ENCODE measurements at regions not wholly inside any gene's neighbourhood (a gene's known extent, or its start where the extent isn't known, plus 50 kb on each side); places are given as distances from the start of the nearest gene placed in this dataset.

- H3K4me3 ChIP-seq (ENCODE audit: low read depth, low read length) = no peak overlapping the region
- WGBS = 45% methylated on average over 2 of the region's 2 CpGs
- no peak for DNase-seq (ENCODE audit: extremely low spot score)
- no peak overlapping the region for H3K27ac ChIP-seq (ENCODE audit: low read depth)
- H3K36me3 ChIP-seq (ENCODE audit: insufficient read depth) = peaks cover 2% of the 10 kb centered on the region
- no peaks in the 10 kb centered on the region for H3K4me1 ChIP-seq (ENCODE audit: insufficient read depth)
These were observed 109.8 kb downstream of the ZIC5 start for GRCh38 chr13:99861771-99862170.

DNA sequence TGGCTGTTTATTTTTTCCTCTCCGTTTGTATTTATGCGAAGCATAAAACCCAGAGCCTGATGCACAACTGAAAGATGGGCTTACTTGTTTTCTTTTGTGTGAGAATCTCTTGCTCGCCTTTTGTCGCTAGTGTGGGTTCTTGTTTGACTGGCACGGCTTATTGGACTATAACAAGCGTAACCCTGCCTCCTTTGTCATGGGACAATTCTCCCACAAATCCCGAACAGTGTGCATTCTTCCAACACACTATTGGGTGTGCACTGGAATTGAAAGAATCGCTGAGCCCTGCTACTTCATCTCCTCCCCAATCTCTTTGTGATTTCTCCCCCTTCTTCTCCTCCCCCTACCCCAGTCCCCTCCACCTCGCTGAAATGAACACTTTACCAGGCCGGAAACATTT is 110.8 kb downstream of the ZIC5 start:
- H3K27ac ChIP-seq (ENCODE audit: low read depth) = no peak overlapping the region
- 81% methylated on average over 10 of the region's 10 CpGs for WGBS
- no peaks in the 10 kb centered on the region for H3K4me1 ChIP-seq (ENCODE audit: insufficient read depth)
- peaks cover 2% of the 10 kb centered on the region for H3K36me3 ChIP-seq (ENCODE audit: insufficient read depth)
- no peak overlapping the region for H3K4me3 ChIP-seq (ENCODE audit: low read depth, low read length)
- no peak for DNase-seq (ENCODE audit: extremely low spot score)

DNA sequence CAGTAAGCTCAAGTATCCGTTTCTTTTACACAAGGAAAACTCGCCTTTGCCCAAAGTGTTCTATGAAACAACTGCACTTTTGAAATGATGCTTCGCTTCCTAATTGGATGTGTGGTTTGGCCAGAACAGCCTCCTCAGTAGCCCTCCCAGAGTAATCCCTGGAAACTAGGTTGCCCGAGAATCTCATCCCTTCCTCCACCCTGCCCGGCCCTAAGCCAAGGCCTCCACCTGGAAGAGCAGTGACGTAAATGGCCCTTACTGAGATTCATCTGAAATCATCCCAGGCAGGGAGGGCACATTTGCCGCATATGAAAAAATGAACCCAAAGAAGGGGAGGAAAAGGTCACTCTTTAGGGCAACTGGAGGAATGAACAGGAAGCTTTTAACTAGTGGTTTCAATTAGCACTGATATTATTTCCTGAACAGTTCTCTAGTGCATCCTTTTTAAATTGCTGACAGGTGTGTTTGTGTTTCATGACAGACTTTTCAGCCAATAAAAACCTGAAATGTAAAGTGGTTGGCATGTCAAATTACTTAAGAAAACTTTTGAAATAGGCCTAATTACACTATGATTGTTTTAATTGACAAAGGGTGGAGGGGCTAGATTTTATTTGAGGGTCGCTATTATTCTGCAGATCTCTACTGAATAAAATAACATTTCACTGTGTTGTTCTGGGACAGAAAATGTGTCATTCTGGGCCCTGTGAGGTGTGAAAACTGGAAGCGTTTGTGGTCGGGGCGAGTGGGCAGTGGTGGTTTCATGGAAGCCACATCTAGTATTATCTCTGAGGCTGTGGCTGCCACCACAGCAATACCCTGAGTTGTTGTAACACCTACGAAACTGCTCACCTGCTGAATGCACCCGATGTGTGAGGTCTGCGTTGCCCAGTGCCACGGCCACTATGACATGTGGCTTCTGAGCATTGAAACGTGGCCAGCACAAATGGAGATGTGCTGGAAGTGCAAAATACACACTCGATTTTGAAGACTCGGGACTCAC is 112.1 kb downstream of the ZIC5 start:
- no peak for DNase-seq (ENCODE audit: extremely low spot score)
- WGBS = 79% methylated on average over 18 of the region's 18 CpGs
- H3K4me1 ChIP-seq (ENCODE audit: insufficient read depth) = no peaks in the 10 kb centered on the region
- peaks cover 2% of the 10 kb centered on the region for H3K36me3 ChIP-seq (ENCODE audit: insufficient read depth)
- H3K27ac ChIP-seq (ENCODE audit: low read depth) = no peak overlapping the region
- no peak overlapping the region for H3K4me3 ChIP-seq (ENCODE audit: low read depth, low read length)

GRCh38 chr13:99857738-99858137 is 113.8 kb downstream of the ZIC5 start:
- H3K4me3 ChIP-seq (ENCODE audit: low read depth, low read length) = no peak overlapping the region
- no peak for DNase-seq (ENCODE audit: extremely low spot score)
- peaks cover 2% of the 10 kb centered on the region for H3K36me3 ChIP-seq (ENCODE audit: insufficient read depth)
- no peak overlapping the region for H3K27ac ChIP-seq (ENCODE audit: low read depth)
- H3K4me1 ChIP-seq (ENCODE audit: insufficient read depth) = no peaks in the 10 kb centered on the region

- Histone ChIP-seq H3K27ac (ENCODE audit: low read depth) (no peak overlapping the region), H3K4me3 (ENCODE audit: low read depth, low read length) (no peak overlapping the region), H3K36me3 (ENCODE audit: insufficient read depth) (no peaks in the 10 kb centered on the region), H3K4me1 (ENCODE audit: insufficient read depth) (no peaks in the 10 kb centered on the region)
- DNase-seq (ENCODE audit: extremely low spot score) = no peak
- WGBS = 62% methylated on average over 9 of the region's 9 CpGs
These were observed 115.8 kb downstream of the ZIC5 start for GRCh38 chr13:99855526-99856420.

GRCh38 chr13:99854366-99854765 is 117.2 kb downstream of the ZIC5 start:
- H3K4me3 ChIP-seq (ENCODE audit: low read depth, low read length) = no peak overlapping the region
- 71% methylated on average over 13 of the region's 13 CpGs for whole genome bisulfite sequencing
- no peak for DNase-seq (ENCODE audit: extremely low spot score)
- H3K36me3 ChIP-seq (ENCODE audit: insufficient read depth) = no peaks in the 10 kb centered on the region
- no peak overlapping the region for H3K27ac ChIP-seq (ENCODE audit: low read depth)
- no peaks in the 10 kb centered on the region for H3K4me1 ChIP-seq (ENCODE audit: insufficient read depth)

DNA sequence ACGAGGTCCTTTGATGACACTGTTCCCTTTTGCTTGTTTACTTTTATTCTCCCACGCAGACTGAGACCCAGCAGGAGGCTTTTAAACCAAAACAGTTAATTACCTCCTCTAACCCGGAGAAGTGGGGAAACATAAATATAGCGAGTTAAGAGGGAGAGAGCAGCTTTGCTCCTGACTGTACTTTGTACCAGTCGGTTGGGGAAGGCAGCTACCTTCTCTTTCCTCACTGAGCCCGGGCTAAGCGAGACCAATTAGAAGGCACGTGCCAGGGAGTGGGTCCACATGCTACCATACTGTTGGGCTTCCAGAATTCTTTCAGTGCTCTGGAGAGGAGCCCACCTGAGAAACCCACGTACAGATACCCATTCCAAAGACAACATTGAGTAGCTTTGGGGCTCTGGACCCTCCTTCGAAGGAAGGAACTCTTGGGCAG is 124.2 kb downstream of the ZIC5 start:
- 60% methylated on average over 10 of the region's 10 CpGs for WGBS
- no peak for DNase-seq (ENCODE audit: extremely low spot score)

DNA sequence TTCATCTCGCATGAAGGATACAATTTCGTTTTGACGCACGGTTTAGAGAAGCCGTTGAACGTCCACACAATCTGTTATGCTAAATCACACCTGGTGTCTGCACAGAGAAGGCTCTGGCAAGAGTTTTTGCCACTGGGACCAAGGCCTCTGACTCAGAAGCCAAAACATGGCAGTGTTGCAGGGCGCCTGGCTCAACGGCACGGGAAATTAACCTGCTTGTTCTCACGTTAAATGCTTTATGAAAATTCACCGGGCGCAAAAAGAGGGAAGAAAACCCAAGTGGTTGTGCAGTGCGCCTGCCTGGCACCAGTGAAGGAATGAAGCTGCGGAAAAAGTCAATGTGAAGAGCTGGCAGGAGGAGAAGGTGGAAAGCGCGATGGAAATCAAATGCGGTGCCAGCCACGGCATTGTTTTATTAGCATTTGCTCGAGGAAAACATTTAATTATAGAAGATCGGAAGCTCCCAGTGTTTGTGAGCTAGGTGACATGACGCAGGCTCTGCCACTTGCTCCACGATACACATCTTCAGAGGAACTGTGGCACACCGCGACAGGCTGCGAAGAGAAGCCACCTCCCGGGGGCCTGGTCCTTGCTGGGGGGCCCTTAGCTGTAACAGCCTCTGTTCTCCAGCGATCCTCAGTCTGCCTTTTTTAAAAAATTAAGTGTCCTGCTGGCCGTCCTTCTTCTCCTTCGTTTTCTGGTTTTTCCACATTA is 126.2 kb downstream of the ZIC5 start:
- DNase-seq (ENCODE audit: extremely low spot score) = no peak
- Histone ChIP-seq H3K4me1 (ENCODE audit: insufficient read depth) (no peaks in the 10 kb centered on the region), H3K36me3 (ENCODE audit: insufficient read depth) (no peaks in the 10 kb centered on the region), H3K27ac (ENCODE audit: low read depth) (no peak overlapping the region), H3K4me3 (ENCODE audit: low read depth, low read length) (no peak overlapping the region)
- WGBS = 81% methylated on average over 29 of the region's 29 CpGs

More for the DNA sequence above, 124.2 kb downstream of the ZIC5 start:
- Histone ChIP-seq H3K27ac (ENCODE audit: low read depth) (no peak overlapping the region), H3K4me1 (ENCODE audit: insufficient read depth) (no peaks in the 10 kb centered on the region), H3K36me3 (ENCODE audit: insufficient read depth) (no peaks in the 10 kb centered on the region), H3K4me3 (ENCODE audit: low read depth, low read length) (no peak overlapping the region)

DNA sequence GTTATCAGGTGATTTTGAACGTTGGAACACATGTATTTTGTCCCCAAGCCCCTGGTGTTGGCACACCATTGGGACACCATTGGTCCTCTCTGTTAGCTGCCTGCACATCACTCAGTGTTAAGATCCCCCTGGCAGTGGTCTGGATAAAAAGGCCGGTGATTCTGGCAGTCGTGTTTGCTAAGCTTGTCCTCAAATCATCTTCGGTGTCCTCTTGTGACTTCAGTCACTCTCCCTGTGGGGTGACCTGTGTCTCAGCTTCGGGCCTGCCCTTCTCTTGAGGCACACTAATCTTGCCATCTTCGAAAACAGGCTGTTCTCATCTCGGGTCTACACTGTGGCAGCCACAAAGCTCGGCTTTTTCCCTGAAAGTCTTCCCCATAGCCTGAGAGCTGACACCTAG is 127.1 kb downstream of the ZIC5 start:
- H3K4me3 ChIP-seq (ENCODE audit: low read depth, low read length) = no peak overlapping the region
- H3K27ac ChIP-seq (ENCODE audit: low read depth) = no peak overlapping the region
- WGBS = 75% methylated on average over 8 of the region's 8 CpGs
- no peaks in the 10 kb centered on the region for H3K4me1 ChIP-seq (ENCODE audit: insufficient read depth)
- no peaks in the 10 kb centered on the region for H3K36me3 ChIP-seq (ENCODE audit: insufficient read depth)
- DNase-seq (ENCODE audit: extremely low spot score) = no peak

GRCh38 chr13:99843872-99844271 is 127.7 kb downstream of the ZIC5 start:
- Histone ChIP-seq H3K27ac (ENCODE audit: low read depth) (no peak overlapping the region), H3K36me3 (ENCODE audit: insufficient read depth) (no peaks in the 10 kb centered on the region), H3K4me1 (ENCODE audit: insufficient read depth) (no peaks in the 10 kb centered on the region), H3K4me3 (ENCODE audit: low read depth, low read length) (no peak overlapping the region)
- WGBS = 65% methylated on average over 9 of the region's 9 CpGs
- no peak for DNase-seq (ENCODE audit: extremely low spot score)

GRCh38 chr13:99842405-99842804 is 129.2 kb downstream of the ZIC5 start:
- WGBS = 49% methylated on average over 1 of the region's 1 CpG
- Histone ChIP-seq H3K4me3 (ENCODE audit: low read depth, low read length) (no peak overlapping the region), H3K27ac (ENCODE audit: low read depth) (no peak overlapping the region)

GRCh38 chr13:99836291-99836690 is 135.3 kb downstream of the ZIC5 start:
- H3K4me1 ChIP-seq (ENCODE audit: insufficient read depth) = no peaks in the 10 kb centered on the region
- no peak overlapping the region for H3K4me3 ChIP-seq (ENCODE audit: low read depth, low read length)
- DNase-seq (ENCODE audit: extremely low spot score) = no peak
- H3K27ac ChIP-seq (ENCODE audit: low read depth) = no peak overlapping the region
- H3K36me3 ChIP-seq (ENCODE audit: insufficient read depth) = no peaks in the 10 kb centered on the region
- WGBS = 86% methylated on average over 4 of the region's 4 CpGs

More at GRCh38 chr13:99842405-99842804, 129.2 kb downstream of the ZIC5 start:
- H3K4me1 ChIP-seq (ENCODE audit: insufficient read depth) = no peaks in the 10 kb centered on the region
- no peak for DNase-seq (ENCODE audit: extremely low spot score)
- H3K36me3 ChIP-seq (ENCODE audit: insufficient read depth) = no peaks in the 10 kb centered on the region

DNA sequence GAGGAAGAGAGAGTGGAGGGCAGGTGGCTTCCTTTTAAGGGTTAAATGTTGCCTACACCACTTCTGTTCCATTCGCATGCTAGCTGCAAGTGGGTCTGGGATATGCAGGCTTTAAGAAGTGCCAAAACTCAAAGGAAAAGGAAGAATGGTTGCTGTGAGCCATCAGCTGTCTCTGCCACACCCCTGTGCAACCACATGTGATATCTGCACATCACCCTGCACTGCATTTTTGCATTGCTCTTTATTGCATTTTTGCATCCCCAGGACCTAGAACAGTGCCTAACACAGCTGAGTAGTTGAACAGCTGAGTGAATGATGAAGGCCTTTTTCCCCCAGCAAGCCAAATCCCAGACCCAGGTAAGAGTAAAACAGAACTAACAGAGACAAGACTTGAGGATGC is 136.1 kb downstream of the ZIC5 start:
- 47% methylated on average over 1 of the region's 1 CpG for whole genome bisulfite sequencing
- H3K4me1 ChIP-seq (ENCODE audit: insufficient read depth) = no peaks in the 10 kb centered on the region
- H3K4me3 ChIP-seq (ENCODE audit: low read depth, low read length) = no peak overlapping the region
- no peak overlapping the region for H3K27ac ChIP-seq (ENCODE audit: low read depth)
- DNase-seq (ENCODE audit: extremely low spot score) = no peak
- no peaks in the 10 kb centered on the region for H3K36me3 ChIP-seq (ENCODE audit: insufficient read depth)
